HEK293T (cell line): ENCODE measurements at regions not wholly inside any gene's neighbourhood (a gene's known extent, or its start where the extent isn't known, plus 50 kb on each side); places are given as distances from the start of the nearest gene placed in this dataset.

Experiments used
- ARNT ChIP-seq: fragments of 450-650 bp; IDR thresholded peaks from 2 replicates; pipeline ENCODE4 v1.6.1; 2017; ENCODE audit warnings: mild to moderate bottlenecking
- BHLHE40 ChIP-seq: fragments of 450-650 bp; IDR thresholded peaks from 2 replicates; pipeline ENCODE4 v1.6.1; 2016; ENCODE audit warnings: mild to moderate bottlenecking, moderate library complexity, borderline replicate concordance
- ELF4 ChIP-seq: fragments of 450-650 bp; IDR thresholded peaks from 2 replicates; pipeline ENCODE4 v1.6.1; 2017; ENCODE audit warnings: antibody characterized with exemption
- FOXA1 ChIP-seq: fragments of 450-650 bp; IDR thresholded peaks from 2 replicates; pipeline ENCODE4 v1.6.1; 2016; ENCODE audit warnings: mild to moderate bottlenecking
- FOXK2 ChIP-seq: fragments of 450-650 bp; IDR thresholded peaks from 2 replicates; pipeline ENCODE4 v1.6.1; 2016; ENCODE audit warnings: mild to moderate bottlenecking
- FOXM1 ChIP-seq: fragments of 450-650 bp; IDR thresholded peaks from 2 replicates; pipeline ENCODE4 v1.6.1; 2017; ENCODE audit warnings: mild to moderate bottlenecking, borderline replicate concordance
- HDGF ChIP-seq: fragments of 450-650 bp; IDR thresholded peaks from 2 replicates; pipeline ENCODE4 v1.6.1; 2017; ENCODE audit warnings: antibody characterized with exemption, borderline replicate concordance
- LEF1 ChIP-seq: fragments of 450-650 bp; IDR thresholded peaks from 2 replicates; pipeline ENCODE4 v1.6.1; 2017; ENCODE audit warnings: mild to moderate bottlenecking, borderline replicate concordance
- NFRKB ChIP-seq: fragments of 450-650 bp; IDR thresholded peaks from 2 replicates; pipeline ENCODE4 v1.6.1; 2016; ENCODE audit warnings: mild to moderate bottlenecking, moderate library complexity
- SP1 ChIP-seq: fragments of 450-650 bp; IDR thresholded peaks from 2 replicates; pipeline ENCODE4 v1.6.1; 2017
- SUZ12 ChIP-seq: fragments of 450-650 bp; IDR thresholded peaks from 2 replicates; pipeline ENCODE4 v1.6.1; 2016; ENCODE audit warnings: mild to moderate bottlenecking
- TARDBP ChIP-seq: fragments of 450-650 bp; IDR thresholded peaks from 2 replicates; pipeline ENCODE4 v1.6.1; 2016
- ZNF384 ChIP-seq: fragments of 450-650 bp; IDR thresholded peaks from 2 replicates; pipeline ENCODE4 v1.6.1; 2016
- TF ChIP-seq, protein P1 (sequence below): fragments of 450-650 bp; IDR thresholded peaks from 2 replicates; pipeline ENCODE4 v1.6.1; 2016

DNA sequence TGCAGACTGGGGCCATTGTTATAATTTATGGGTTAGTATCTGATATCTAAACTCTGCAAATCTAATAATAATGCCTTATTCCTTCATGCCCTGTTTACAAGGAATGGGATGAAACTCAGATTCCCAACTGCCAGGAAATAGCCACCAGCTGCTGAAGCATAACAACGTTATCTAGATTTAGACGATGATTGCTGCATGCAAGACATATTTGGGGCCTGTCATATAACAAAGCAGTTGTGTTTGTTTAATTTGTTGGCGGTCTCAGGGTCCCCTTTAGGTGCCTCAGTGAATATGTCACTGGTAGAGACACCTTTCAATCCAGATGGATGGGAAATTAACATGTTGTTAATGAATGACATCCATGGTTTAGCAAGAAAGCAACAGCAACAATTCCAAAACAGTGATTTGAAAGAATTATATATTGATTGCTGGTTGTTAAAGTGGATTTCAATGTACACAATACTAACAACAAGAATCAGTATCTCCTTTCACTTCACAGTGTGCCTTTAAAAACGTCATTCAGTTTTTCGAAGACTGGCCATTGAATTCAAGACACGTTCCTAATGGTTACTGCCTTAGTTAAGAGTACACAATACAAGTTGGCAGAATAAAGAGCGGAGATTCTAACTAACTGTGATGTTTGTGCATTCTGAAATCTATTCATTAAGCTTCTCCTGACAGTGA, 860.6 kb upstream of the CELF2 start:
- TF ChIP-seq SUZ12 (no peak), FOXM1 (no peak), ELF4 (no peak), ARNT (no peak), FOXK2 (no peak), SP1 (no peak), LEF1 (no peak), FOXA1 (no peak), BHLHE40 (no peak), NFRKB (no peak), HDGF (no peak), TARDBP (no peak), ZNF384 (no peak)
- TF ChIP-seq, protein P1, sequence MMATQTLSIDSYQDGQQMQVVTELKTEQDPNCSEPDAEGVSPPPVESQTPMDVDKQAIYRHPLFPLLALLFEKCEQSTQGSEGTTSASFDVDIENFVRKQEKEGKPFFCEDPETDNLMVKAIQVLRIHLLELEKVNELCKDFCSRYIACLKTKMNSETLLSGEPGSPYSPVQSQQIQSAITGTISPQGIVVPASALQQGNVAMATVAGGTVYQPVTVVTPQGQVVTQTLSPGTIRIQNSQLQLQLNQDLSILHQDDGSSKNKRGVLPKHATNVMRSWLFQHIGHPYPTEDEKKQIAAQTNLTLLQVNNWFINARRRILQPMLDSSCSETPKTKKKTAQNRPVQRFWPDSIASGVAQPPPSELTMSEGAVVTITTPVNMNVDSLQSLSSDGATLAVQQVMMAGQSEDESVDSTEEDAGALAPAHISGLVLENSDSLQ: no peak
